ENCODE measurements at regions not wholly inside any gene's neighbourhood (a gene's known extent, or its start where the extent isn't known, plus 50 kb on each side); places are given as distances from the start of the nearest gene placed in this dataset.

DNA sequence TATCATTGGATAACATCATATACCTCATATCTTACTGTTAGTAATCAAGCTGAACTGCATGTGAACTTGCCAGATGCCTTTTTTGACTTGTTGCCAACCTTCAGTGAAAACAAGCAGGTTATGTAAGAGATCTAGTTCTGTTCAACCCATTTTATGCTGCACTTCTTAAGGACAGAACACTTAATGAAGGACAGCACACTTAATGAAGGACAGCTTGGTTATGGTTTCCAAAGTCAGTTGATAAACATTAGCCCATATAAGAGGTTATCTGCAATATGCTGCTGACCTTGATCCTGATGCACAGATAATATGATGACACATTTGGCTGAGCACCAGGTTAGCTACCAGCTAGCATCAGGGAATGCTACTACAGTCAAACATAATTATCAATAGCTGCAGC is 358.7 kb upstream of the PDGFD start:
- no peaks in the 10 kb centered on the region for H3K36me3 ChIP-seq
- H3K4me1 ChIP-seq, result peaks cover 9% of the 10 kb centered on the region
- no peak overlapping the region for H3K27ac ChIP-seq
- DNase-seq (ENCODE audit: extremely low spot score in 2 of 2), result no peak
- H3K4me3 ChIP-seq, result no peak overlapping the region
- H3K9me3 ChIP-seq, result no peaks in the 10 kb centered on the region
- no peaks in the 10 kb centered on the region for H3K27me3 ChIP-seq
- intact Hi-C loops (cut with DNase I), result no loop called here
- TF ChIP-seq POLR2AphosphoS5 (IDR thresholded peaks at IDR 0.05; ENCODE audit: insufficient read depth in 1 of 2, low read depth in 1 of 2), result no peak
- TF ChIP-seq POLR2A (IDR thresholded peaks at IDR 0.05), result no peak
- TF ChIP-seq, protein P1, sequence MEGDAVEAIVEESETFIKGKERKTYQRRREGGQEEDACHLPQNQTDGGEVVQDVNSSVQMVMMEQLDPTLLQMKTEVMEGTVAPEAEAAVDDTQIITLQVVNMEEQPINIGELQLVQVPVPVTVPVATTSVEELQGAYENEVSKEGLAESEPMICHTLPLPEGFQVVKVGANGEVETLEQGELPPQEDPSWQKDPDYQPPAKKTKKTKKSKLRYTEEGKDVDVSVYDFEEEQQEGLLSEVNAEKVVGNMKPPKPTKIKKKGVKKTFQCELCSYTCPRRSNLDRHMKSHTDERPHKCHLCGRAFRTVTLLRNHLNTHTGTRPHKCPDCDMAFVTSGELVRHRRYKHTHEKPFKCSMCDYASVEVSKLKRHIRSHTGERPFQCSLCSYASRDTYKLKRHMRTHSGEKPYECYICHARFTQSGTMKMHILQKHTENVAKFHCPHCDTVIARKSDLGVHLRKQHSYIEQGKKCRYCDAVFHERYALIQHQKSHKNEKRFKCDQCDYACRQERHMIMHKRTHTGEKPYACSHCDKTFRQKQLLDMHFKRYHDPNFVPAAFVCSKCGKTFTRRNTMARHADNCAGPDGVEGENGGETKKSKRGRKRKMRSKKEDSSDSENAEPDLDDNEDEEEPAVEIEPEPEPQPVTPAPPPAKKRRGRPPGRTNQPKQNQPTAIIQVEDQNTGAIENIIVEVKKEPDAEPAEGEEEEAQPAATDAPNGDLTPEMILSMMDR (IDR thresholded peaks at IDR 0.05), result no peak

DNA sequence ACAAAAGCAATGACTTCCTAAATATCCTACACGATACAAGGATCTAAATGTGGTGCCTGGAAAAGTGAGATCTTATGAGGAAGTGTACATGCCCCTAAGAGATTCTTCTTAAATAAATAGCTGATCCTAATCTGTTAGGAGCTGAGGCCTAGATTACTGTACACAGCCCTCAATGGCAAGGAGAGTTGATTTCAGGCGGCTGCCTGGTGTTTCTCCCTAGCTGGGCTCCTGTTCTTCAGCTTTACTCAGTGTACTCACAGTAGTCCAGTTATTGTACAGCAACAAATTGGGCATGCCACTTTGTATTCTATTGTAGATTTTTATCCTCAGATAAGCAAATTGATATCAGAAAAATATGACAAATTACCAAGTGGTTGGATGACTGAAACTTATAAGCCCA is 358.2 kb upstream of the PDGFD start:
- Histone ChIP-seq H3K4me3 (no peak overlapping the region), H3K9me3 (no peaks in the 10 kb centered on the region), H3K27ac (no peak overlapping the region), H3K27me3 (no peaks in the 10 kb centered on the region), H3K4me1 (peaks cover 9% of the 10 kb centered on the region), H3K36me3 (no peaks in the 10 kb centered on the region)
- no peak for DNase-seq (ENCODE audit: extremely low spot score in 2 of 2)
- TF ChIP-seq POLR2AphosphoS5 (IDR thresholded peaks at IDR 0.05; ENCODE audit: insufficient read depth in 1 of 2, low read depth in 1 of 2) (no peak), POLR2A (IDR thresholded peaks at IDR 0.05) (no peak)
- TF ChIP-seq, protein P1 (IDR thresholded peaks at IDR 0.05), result no peak
- intact Hi-C loops (cut with DNase I), result no loop called here

DNA sequence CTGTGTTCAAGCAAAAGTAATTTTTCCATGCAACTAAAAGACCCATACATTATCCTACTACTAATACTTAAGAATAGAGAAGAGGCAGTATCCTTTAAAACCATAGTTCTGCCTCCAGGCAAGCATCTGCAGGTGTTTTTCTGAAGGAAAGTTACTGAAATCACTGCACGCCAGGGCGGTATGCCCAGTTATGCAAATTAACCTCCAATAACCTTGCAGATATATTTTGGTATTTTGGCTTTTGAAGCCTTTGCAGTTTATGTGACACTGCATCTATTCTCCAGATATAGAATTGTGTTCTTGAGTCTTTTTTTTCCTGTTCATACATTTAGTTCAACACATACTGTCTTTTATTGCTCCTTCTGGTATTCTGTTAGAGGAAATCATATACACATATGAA is 346.2 kb upstream of the PDGFD start:
- no peak for DNase-seq (ENCODE audit: extremely low spot score in 2 of 2)
- Histone ChIP-seq H3K27ac (no peak overlapping the region), H3K4me1 (no peaks in the 10 kb centered on the region), H3K9me3 (no peaks in the 10 kb centered on the region), H3K27me3 (no peaks in the 10 kb centered on the region), H3K4me3 (no peak overlapping the region), H3K36me3 (no peaks in the 10 kb centered on the region)
- TF ChIP-seq, protein P1 (IDR thresholded peaks at IDR 0.05), result no peak
- TF ChIP-seq POLR2AphosphoS5 (IDR thresholded peaks at IDR 0.05; ENCODE audit: insufficient read depth in 1 of 2, low read depth in 1 of 2), result no peak
- TF ChIP-seq POLR2A (IDR thresholded peaks at IDR 0.05), result no peak
- intact Hi-C loops (cut with DNase I), result no loop called here

DNA sequence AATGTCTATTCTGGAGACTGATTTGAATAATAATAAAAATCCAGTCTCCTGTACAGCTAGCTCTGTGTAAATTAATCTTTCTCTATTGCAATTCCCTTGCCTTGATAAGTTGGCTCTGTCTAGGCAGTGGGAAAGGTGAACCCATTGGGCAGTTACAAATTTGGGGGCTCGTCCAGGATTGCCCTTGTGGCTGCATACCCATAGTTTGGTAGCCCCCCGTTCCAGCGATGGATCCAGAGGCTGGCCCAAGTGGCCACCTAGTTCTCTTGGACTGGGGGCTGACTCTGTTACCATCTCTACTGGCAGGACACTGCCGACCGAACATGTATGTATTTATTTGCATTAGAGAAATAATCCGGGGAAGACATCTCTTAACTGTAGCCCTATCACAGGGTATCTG is 326.2 kb upstream of the PDGFD start:
- H3K4me1 ChIP-seq, result no peaks in the 10 kb centered on the region
- peaks cover 15% of the 10 kb centered on the region for H3K9me3 ChIP-seq
- no peaks in the 10 kb centered on the region for H3K36me3 ChIP-seq
- intact Hi-C loops (cut with DNase I), result no loop called here
- no peak overlapping the region for H3K4me3 ChIP-seq
- TF ChIP-seq, protein P1 (IDR thresholded peaks at IDR 0.05), result no peak
- no peak for TF ChIP-seq POLR2AphosphoS5 (IDR thresholded peaks at IDR 0.05; ENCODE audit: insufficient read depth in 1 of 2, low read depth in 1 of 2)
- TF ChIP-seq POLR2A (IDR thresholded peaks at IDR 0.05), result no peak
- H3K27ac ChIP-seq, result no peak overlapping the region
- no peak for DNase-seq (ENCODE audit: extremely low spot score in 2 of 2)
- no peaks in the 10 kb centered on the region for H3K27me3 ChIP-seq

DNA sequence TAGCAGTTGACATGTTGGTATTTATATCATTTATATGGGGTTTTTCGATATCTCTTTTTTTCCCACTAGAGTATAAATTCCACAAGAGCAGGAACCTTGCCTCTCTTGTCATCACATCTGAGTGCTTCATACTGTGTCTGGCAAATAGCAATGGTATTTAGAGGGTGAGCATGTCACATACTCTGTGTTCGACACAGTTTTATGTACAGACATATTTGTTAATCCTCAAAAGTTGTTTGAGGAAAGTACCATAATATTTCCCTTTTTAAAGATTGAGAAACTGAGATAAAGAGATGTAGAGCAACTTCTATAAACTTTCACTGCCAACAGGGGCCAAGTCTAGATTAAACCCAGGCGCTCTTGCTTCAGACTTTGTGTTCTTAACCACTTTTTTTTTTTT is 324.6 kb upstream of the PDGFD start:
- Histone ChIP-seq H3K9me3 (peaks cover 15% of the 10 kb centered on the region), H3K36me3 (no peaks in the 10 kb centered on the region), H3K27ac (no peak overlapping the region), H3K4me3 (no peak overlapping the region), H3K4me1 (no peaks in the 10 kb centered on the region), H3K27me3 (no peaks in the 10 kb centered on the region)
- intact Hi-C loops (cut with DNase I), result no loop called here
- DNase-seq (ENCODE audit: extremely low spot score in 2 of 2), result no peak
- TF ChIP-seq, protein P1 (IDR thresholded peaks at IDR 0.05), result no peak
- no peak for TF ChIP-seq POLR2AphosphoS5 (IDR thresholded peaks at IDR 0.05; ENCODE audit: insufficient read depth in 1 of 2, low read depth in 1 of 2)
- no peak for TF ChIP-seq POLR2A (IDR thresholded peaks at IDR 0.05)
